HG03442 (cell line): ENCODE measurements at regions not wholly inside any gene's neighbourhood (a gene's known extent, or its start where the extent isn't known, plus 50 kb on each side); places are given as distances from the start of the nearest gene placed in this dataset.
A peak's percentile ranks its signal among the peaks of the same experiment; 100 is the strongest.

Experiments
- ATAC-seq: cut with Tn5 transposase; IDR thresholded peaks from one replicate; pipeline ENCODE4 v1.9.1; 2021; ENCODE audit warnings: mild to moderate bottlenecking, moderate library complexity; ENCODE audit not compliant: unreplicated experiment

GRCh38 chr11:56932572-56933220, 56.0 kb upstream of the OR5AK2 start:
- peak; percentile 53 for ATAC-seq

- no peak for ATAC-seq
Observed at GRCh38 chr11:56923116-56923515, 65.6 kb upstream of the OR5AK2 start.

GRCh38 chr11:56922421-56922820, 66.3 kb upstream of the OR5AK2 start:
- ATAC-seq = no peak

- no peak for ATAC-seq
Observed at GRCh38 chr11:56917708-56918400, 70.9 kb upstream of the OR5AK2 start.

- ATAC-seq = no peak
Observed at GRCh38 chr11:56916587-56916986, 72.1 kb upstream of the OR5AK2 start.

- no peak for ATAC-seq
Observed at GRCh38 chr11:56916162-56916561, 72.6 kb upstream of the OR5AK2 start.

GRCh38 chr11:56911312-56911711, 77.4 kb upstream of the OR5AK2 start:
- ATAC-seq = no peak

GRCh38 chr11:56910785-56911184, 77.9 kb upstream of the OR5AK2 start:
- ATAC-seq = no peak

- no peak for ATAC-seq
Observed at GRCh38 chr11:56910046-56910773, 78.5 kb upstream of the OR5AK2 start.

- ATAC-seq = no peak
Observed at GRCh38 chr11:56909563-56909962, 79.2 kb upstream of the OR5AK2 start.

GRCh38 chr11:56909080-56909479, 79.6 kb upstream of the OR5AK2 start:
- ATAC-seq = no peak

GRCh38 chr11:56906683-56907148, 82.0 kb upstream of the OR5AK2 start:
- no peak for ATAC-seq

- ATAC-seq = no peak
Observed at GRCh38 chr11:56905936-56906335, 82.8 kb upstream of the OR5AK2 start.

GRCh38 chr11:56905442-56905841, 83.3 kb upstream of the OR5AK2 start:
- no peak for ATAC-seq

GRCh38 chr11:56898856-56899255, 89.9 kb upstream of the OR5AK2 start:
- no peak for ATAC-seq

GRCh38 chr11:56890584-56891305, 98.0 kb upstream of the OR5AK2 start:
- no peak for ATAC-seq

GRCh38 chr11:56889986-56890385, 98.7 kb upstream of the OR5AK2 start:
- ATAC-seq = no peak

- ATAC-seq = no peak
Observed at GRCh38 chr11:56887940-56888339, 100.8 kb upstream of the OR5AK2 start.

GRCh38 chr11:56886455-56886854, 102.3 kb upstream of the OR5AK2 start:
- ATAC-seq = no peak

- no peak for ATAC-seq
Observed at GRCh38 chr11:56885854-56886253, 102.9 kb upstream of the OR5AK2 start.

GRCh38 chr11:56885177-56885576, 103.5 kb upstream of the OR5AK2 start:
- no peak for ATAC-seq
